ENCODE measurements at regions not wholly inside any gene's neighbourhood (a gene's known extent, or its start where the extent isn't known, plus 50 kb on each side); places are given as distances from the start of the nearest gene placed in this dataset.
A peak's percentile ranks its signal among the peaks of the same experiment; 100 is the strongest.
"Not testable (repeated sequence)": the region's sequence is repeated elsewhere in the genome, so short reads cannot be mapped to it uniquely, and the experiment has no call there.

GRCh38 chr2:10226038-10226724 is 76.5 kb upstream of the HPCAL1 start:
- in situ Hi-C loops (cut with MboI; ENCODE audit: low pct_ligation_motif_present in 1 of 4, low pct_unique_long_range_greater_than_20kb in 1 of 4, low sequenced_read_pairs in 3 of 4) = no loop called here

DNA sequence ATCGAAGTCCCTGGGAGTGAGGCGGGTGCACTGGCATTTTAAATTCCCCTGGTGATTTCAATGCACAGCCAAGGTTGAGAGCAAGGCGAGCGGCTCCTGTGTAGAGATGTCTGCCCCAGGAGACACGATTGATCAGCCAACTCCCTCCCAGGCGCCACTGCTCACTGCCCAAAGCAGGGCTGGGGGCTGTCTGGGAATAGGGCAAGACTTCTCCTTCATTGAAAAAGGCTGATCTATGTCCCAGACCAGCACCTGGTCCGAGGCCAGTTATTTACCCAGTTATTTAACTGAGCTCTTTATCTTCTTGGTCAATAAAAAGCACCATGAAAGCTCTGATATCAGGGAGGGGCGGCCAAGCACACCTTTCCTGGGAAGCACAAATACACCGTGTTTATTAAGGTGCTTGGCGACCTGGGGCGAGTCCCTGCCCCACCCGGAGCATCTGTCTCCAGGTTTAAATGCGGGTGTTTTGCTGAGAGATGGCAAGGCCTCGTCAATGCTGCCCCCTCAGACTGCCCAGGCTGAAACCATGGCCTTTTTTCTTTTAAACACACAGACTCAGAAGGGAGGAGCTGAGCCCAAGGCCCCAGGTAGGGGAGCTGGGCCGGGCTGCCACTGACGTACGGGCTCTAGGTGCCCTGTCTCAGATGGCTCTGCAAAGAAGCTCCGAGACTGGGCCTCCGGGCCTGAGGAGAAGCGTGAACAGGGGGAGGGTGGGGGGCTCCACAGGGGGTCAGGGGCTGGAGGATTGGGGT is 73.9 kb upstream of the HPCAL1 start:
- no peaks in the 10 kb centered on the region for H3K9me3 ChIP-seq
- peak; percentile 60 for DNase-seq
- H3K4me3 ChIP-seq = no peak overlapping the region
- no peaks in the 10 kb centered on the region for H3K27me3 ChIP-seq
- TF ChIP-seq EP300 (IDR thresholded peaks at IDR 0.05; ENCODE audit: low read depth) (no peak), POLR2AphosphoS5 (IDR thresholded peaks at IDR 0.05) (peak in 1 of 3 donors; percentile 25)
- H3K4me1 ChIP-seq = peaks cover 0 to 38% (median 30%) of the 10 kb centered on the region in 4 donors
- H3K27ac ChIP-seq = peak overlapping the region; percentile 37 to 71 (median 60)
- intact Hi-C loops (cut with DNase I; ENCODE audit: low total_unique reads) = no loop called here
- in situ Hi-C loops (cut with MboI; ENCODE audit: low pct_ligation_motif_present in 1 of 4, low pct_unique_long_range_greater_than_20kb in 1 of 4, low sequenced_read_pairs in 3 of 4) = no loop called here
- no peaks in the 10 kb centered on the region for H3K36me3 ChIP-seq
- WGBS, 2 donors (ENCODE audit: low coverage in 1 of 2) = 58% methylated on average over 20 of the region's 20 CpGs; no CpG with 5 or more reads in 1 of the 2 donors

More at GRCh38 chr2:10226038-10226724, 76.5 kb upstream of the HPCAL1 start:
- no peak for DNase-seq
- intact Hi-C loops (cut with DNase I; ENCODE audit: low total_unique reads) = no loop called here
- Histone ChIP-seq H3K27me3 (no peaks in the 10 kb centered on the region), H3K4me1 (peaks cover 0 to 38% (median 30%) of the 10 kb centered on the region in 4 donors), H3K27ac (peak overlapping the region in 2 of 4 donors; percentile 3 to 19), H3K36me3 (no peaks in the 10 kb centered on the region), H3K9me3 (no peaks in the 10 kb centered on the region), H3K4me3 (no peak overlapping the region)
- TF ChIP-seq POLR2AphosphoS5 (IDR thresholded peaks at IDR 0.05) = no peak
- no peak for TF ChIP-seq POLR2A (IDR thresholded peaks at IDR 0.05)
- TF ChIP-seq CTCF (IDR thresholded peaks at IDR 0.05) = no peak
- no peak for TF ChIP-seq EP300 (IDR thresholded peaks at IDR 0.05; ENCODE audit: low read depth)
- WGBS, 2 donors (ENCODE audit: low coverage in 1 of 2) = 79% methylated on average over 19 of the region's 19 CpGs; no CpG with 5 or more reads in 1 of the 2 donors

GRCh38 chr2:10229462-10230099 is 73.1 kb upstream of the HPCAL1 start:
- Histone ChIP-seq H3K27me3 (no peaks in the 10 kb centered on the region), H3K9me3 (no peaks in the 10 kb centered on the region), H3K36me3 (no peaks in the 10 kb centered on the region), H3K4me1 (peaks cover 0 to 38% (median 30%) of the 10 kb centered on the region in 4 donors), H3K4me3 (no peak overlapping the region), H3K27ac (peak overlapping the region; percentile 37 to 71 (median 54))
- in situ Hi-C loops (cut with MboI; ENCODE audit: low pct_ligation_motif_present in 1 of 4, low pct_unique_long_range_greater_than_20kb in 1 of 4, low sequenced_read_pairs in 3 of 4) (no loop called here), intact Hi-C loops (cut with DNase I; ENCODE audit: low total_unique reads) (no loop called here)
- DNase-seq = no peak
- no peak for TF ChIP-seq CTCF (IDR thresholded peaks at IDR 0.05)
- TF ChIP-seq POLR2A (IDR thresholded peaks at IDR 0.05) = no peak
- no peak for TF ChIP-seq POLR2AphosphoS5 (IDR thresholded peaks at IDR 0.05)
- TF ChIP-seq EP300 (IDR thresholded peaks at IDR 0.05; ENCODE audit: low read depth) = no peak
- WGBS, 2 donors (ENCODE audit: low coverage in 1 of 2) = 60 to 84% methylated on average over 1 to 9 of the region's 9 CpGs

DNA sequence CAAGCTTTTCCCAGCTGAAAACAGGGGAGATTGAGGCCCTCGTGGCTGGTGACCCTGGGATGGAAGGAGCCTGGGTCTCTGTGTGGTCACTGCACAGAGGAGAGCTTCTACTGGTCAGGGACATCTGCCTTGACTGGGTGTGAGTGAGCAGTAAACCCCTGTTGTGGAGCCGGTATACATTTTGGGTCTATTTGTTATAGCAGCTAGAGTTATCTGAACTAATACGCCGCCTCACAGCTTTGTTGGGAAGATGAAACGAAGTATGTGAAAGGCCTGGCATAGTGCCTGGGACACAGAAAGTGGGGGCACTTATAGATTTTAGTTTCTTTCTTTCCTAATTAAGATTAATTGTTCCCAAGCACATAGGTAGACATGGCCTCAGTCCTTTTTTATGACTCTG is 72.2 kb upstream of the HPCAL1 start:
- H3K36me3 ChIP-seq = no peaks in the 10 kb centered on the region
- DNase-seq = no peak
- no peak overlapping the region for H3K4me3 ChIP-seq
- WGBS, 2 donors (ENCODE audit: low coverage in 1 of 2) = 92 to 97% methylated on average over 3 to 5 of the region's 5 CpGs
- TF ChIP-seq CTCF (IDR thresholded peaks at IDR 0.05) (no peak), POLR2AphosphoS5 (IDR thresholded peaks at IDR 0.05) (no peak), EP300 (IDR thresholded peaks at IDR 0.05; ENCODE audit: low read depth) (no peak), POLR2A (IDR thresholded peaks at IDR 0.05) (no peak)
- in situ Hi-C loops (cut with MboI; ENCODE audit: low pct_ligation_motif_present in 1 of 4, low pct_unique_long_range_greater_than_20kb in 1 of 4, low sequenced_read_pairs in 3 of 4) (no loop called here), intact Hi-C loops (cut with DNase I; ENCODE audit: low total_unique reads) (no loop called here)
- no peak overlapping the region for H3K27ac ChIP-seq
- H3K4me1 ChIP-seq = peaks cover 0 to 38% (median 26%) of the 10 kb centered on the region in 4 donors
- H3K27me3 ChIP-seq = no peaks in the 10 kb centered on the region
- H3K9me3 ChIP-seq = no peaks in the 10 kb centered on the region

DNA sequence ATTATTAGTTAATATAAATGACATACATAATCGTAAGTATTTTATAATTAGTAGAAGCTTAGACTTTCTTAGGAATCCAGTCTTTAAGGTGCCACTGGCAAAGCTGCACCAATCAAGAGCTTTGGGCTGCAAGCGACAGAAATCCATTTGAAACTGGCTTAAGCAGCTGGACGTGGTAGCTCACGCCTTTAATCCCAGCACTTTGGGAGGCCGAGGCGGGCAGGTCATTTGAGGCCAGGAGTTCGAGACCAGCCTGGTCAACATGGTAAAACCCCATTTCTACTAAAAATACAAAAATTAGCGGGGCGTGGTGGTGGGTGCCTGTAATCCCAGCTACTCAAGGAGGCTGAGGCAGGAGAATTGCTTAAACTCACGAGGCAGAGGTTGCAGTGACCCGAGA is 71.8 kb upstream of the HPCAL1 start:
- H3K27ac ChIP-seq; H3K36me3 ChIP-seq; H3K9me3 ChIP-seq; H3K4me3 ChIP-seq; DNase-seq; in situ Hi-C loops (cut with MboI; ENCODE audit: low pct_ligation_motif_present in 1 of 4, low pct_unique_long_range_greater_than_20kb in 1 of 4, low sequenced_read_pairs in 3 of 4); H3K27me3 ChIP-seq; intact Hi-C loops (cut with DNase I; ENCODE audit: low total_unique reads): not testable (repeated sequence)
- peaks cover 0 to 35% (median 22%) of the 10 kb centered on the region in 4 donors for H3K4me1 ChIP-seq
- WGBS, 2 donors (ENCODE audit: low coverage in 1 of 2) = 84 to 89% methylated on average over 6 to 11 of the region's 11 CpGs
